Peyer's patch (tissue), 4 donors: ENCODE measurements at regions not wholly inside any gene's neighbourhood (a gene's known extent, or its start where the extent isn't known, plus 50 kb on each side); places are given as distances from the start of the nearest gene placed in this dataset.

Source experiments
- DNase-seq, 3 donors: peaks; one replicate each; pipeline ENCODE4 v3.0.0-alpha.2; 2017 to 2019
- H3K27ac ChIP-seq, 4 donors: fragments of 200-600 bp; sonication (generic); one replicate each; pipeline ENCODE4 v1.5.1; 2016 to 2019
- H3K27me3 ChIP-seq, 2 donors: fragments of 200-600 bp; sonication (generic); one replicate each; pipeline ENCODE4 v1.5.1; 2019
- H3K36me3 ChIP-seq, 3 donors: fragments of 200-600 bp; sonication (generic); one replicate each; pipeline ENCODE4 v1.5.1; 2016 to 2019
- H3K4me1 ChIP-seq, 4 donors: fragments of 200-600 bp; sonication (generic); one replicate each; pipeline ENCODE4 v1.5.1; 2016 to 2019
- H3K4me3 ChIP-seq, 4 donors: fragments of 200-600 bp; sonication (generic); 1 replicate in 3 of 4; 2 replicates in 1 of 4; pipeline ENCODE4 v1.5.1; 2016 to 2019; ENCODE audit warnings: mild to moderate bottlenecking in 1 of 4
- H3K9me3 ChIP-seq, 4 donors: fragments of 200-600 bp; sonication (generic); one replicate each; pipeline ENCODE4 v1.5.1; 2016 to 2019; ENCODE audit warnings: mild to moderate bottlenecking in 1 of 4
- CTCF ChIP-seq, 6 experiments: fragments of 450-650 bp in 4 of 6; fragments of 200-600 bp in 2 of 6; sonication (generic) in 1 of 6; IDR thresholded peaks; one replicate each; pipeline ENCODE4 v1.5.1; 2017 to 2019; ENCODE audit warnings: antibody characterized with exemption in 6 of 6, mild to moderate bottlenecking in 3 of 6, moderate library complexity in 1 of 6
- POLR2A ChIP-seq, 2 donors: fragments of 450-650 bp; IDR thresholded peaks; one replicate each; pipeline ENCODE4 v1.5.1; 2017; ENCODE audit warnings: antibody characterized with exemption in 2 of 2, mild to moderate bottlenecking in 2 of 2, moderate library complexity in 2 of 2

- no peaks in the 10 kb centered on the region for H3K36me3 ChIP-seq
- DNase-seq = no peak
- H3K27me3 ChIP-seq = no peaks in the 10 kb centered on the region
- TF ChIP-seq POLR2A (IDR thresholded peaks at IDR 0.05) (no peak), CTCF (IDR thresholded peaks at IDR 0.05) (no peak)
- H3K9me3 ChIP-seq = no peaks in the 10 kb centered on the region
- no peaks in the 10 kb centered on the region for H3K4me1 ChIP-seq
- no peak overlapping the region for H3K27ac ChIP-seq
- H3K4me3 ChIP-seq = no peak overlapping the region
Measured at GRCh38 chr14:83548061-83548839, 1981.7 kb upstream of the FLRT2 start.

GRCh38 chr14:83556065-83556464, 1973.9 kb upstream of the FLRT2 start:
- TF ChIP-seq POLR2A (IDR thresholded peaks at IDR 0.05) (no peak), CTCF (IDR thresholded peaks at IDR 0.05) (no peak)
- no peak for DNase-seq
- no peaks in the 10 kb centered on the region for H3K4me1 ChIP-seq
- H3K36me3 ChIP-seq = no peaks in the 10 kb centered on the region
- no peak overlapping the region for H3K27ac ChIP-seq
- no peaks in the 10 kb centered on the region for H3K27me3 ChIP-seq
- H3K4me3 ChIP-seq = no peak overlapping the region
- peaks cover 0 to 1% (median 0%) of the 10 kb centered on the region in 4 donors for H3K9me3 ChIP-seq

GRCh38 chr14:83556746-83557453, 1973.0 kb upstream of the FLRT2 start:
- no peaks in the 10 kb centered on the region for H3K27me3 ChIP-seq
- H3K4me1 ChIP-seq = no peaks in the 10 kb centered on the region
- DNase-seq = no peak
- H3K4me3 ChIP-seq = no peak overlapping the region
- no peaks in the 10 kb centered on the region for H3K36me3 ChIP-seq
- H3K27ac ChIP-seq = no peak overlapping the region
- H3K9me3 ChIP-seq = peaks cover 0 to 5% (median 0%) of the 10 kb centered on the region in 4 donors
- TF ChIP-seq CTCF (IDR thresholded peaks at IDR 0.05) = no peak
- no peak for TF ChIP-seq POLR2A (IDR thresholded peaks at IDR 0.05)

- peaks cover 0 to 5% (median 0%) of the 10 kb centered on the region in 4 donors for H3K9me3 ChIP-seq
- no peaks in the 10 kb centered on the region for H3K36me3 ChIP-seq
- H3K27me3 ChIP-seq = no peaks in the 10 kb centered on the region
- H3K27ac ChIP-seq = no peak overlapping the region
- TF ChIP-seq CTCF (IDR thresholded peaks at IDR 0.05) (no peak), POLR2A (IDR thresholded peaks at IDR 0.05) (no peak)
- no peaks in the 10 kb centered on the region for H3K4me1 ChIP-seq
- DNase-seq = no peak
- no peak overlapping the region for H3K4me3 ChIP-seq
Measured at GRCh38 chr14:83558946-83559345, 1971.0 kb upstream of the FLRT2 start.

GRCh38 chr14:83559721-83560120, 1970.2 kb upstream of the FLRT2 start:
- H3K9me3 ChIP-seq = peaks cover 0 to 5% (median 0%) of the 10 kb centered on the region in 4 donors
- no peak for TF ChIP-seq POLR2A (IDR thresholded peaks at IDR 0.05)
- no peak for TF ChIP-seq CTCF (IDR thresholded peaks at IDR 0.05)
- DNase-seq = no peak

More at GRCh38 chr14:83559721-83560120, 1970.2 kb upstream of the FLRT2 start:
- no peaks in the 10 kb centered on the region for H3K27me3 ChIP-seq
- no peaks in the 10 kb centered on the region for H3K36me3 ChIP-seq
- no peak overlapping the region for H3K4me3 ChIP-seq
- no peak overlapping the region for H3K27ac ChIP-seq
- no peaks in the 10 kb centered on the region for H3K4me1 ChIP-seq
